OCI-LY7 (cell line): ENCODE measurements at regions not wholly inside any gene's neighbourhood (a gene's known extent, or its start where the extent isn't known, plus 50 kb on each side); places are given as distances from the start of the nearest gene placed in this dataset.

Experiments used
- CTCF ChIP-seq: fragments of 200-600 bp; sonication (generic); conservative IDR thresholded peaks from 2 replicates; pipeline ENCODE4 v1.5.1; 2014; ENCODE audit warnings: mild to moderate bottlenecking, antibody characterized with exemption, low read length, moderate library complexity, mixed read lengths
- EZH2phosphoT487 ChIP-seq: fragments of 200-600 bp; sonication (generic); IDR thresholded peaks from 2 replicates; pipeline ENCODE4 v1.6.1; 2018; ENCODE audit warnings: low read depth, borderline replicate concordance, mild to moderate bottlenecking, mixed run types, antibody characterized with exemption, low read length, moderate library complexity, mixed read lengths

GRCh38 chr13:31867709-31868108, 128.4 kb downstream of the RXFP2 start:
- TF ChIP-seq CTCF (no peak), EZH2phosphoT487 (no peak)
